AG10803 (cell line): ENCODE measurements at regions not wholly inside any gene's neighbourhood (a gene's known extent, or its start where the extent isn't known, plus 50 kb on each side); places are given as distances from the start of the nearest gene placed in this dataset.
"Not testable (repeated sequence)": the region's sequence is repeated elsewhere in the genome, so short reads cannot be mapped to it uniquely, and the experiment has no call there.

Experiments used
- DNase-seq: peaks from one replicate; pipeline ENCODE4 v3.0.0; 2010; ENCODE audit warnings: low read depth
- H3K4me3 ChIP-seq: 2 replicates; pipeline ENCODE4 v1.5.1; 2011; ENCODE audit warnings: mild to moderate bottlenecking, low read length, control low read depth
- CTCF ChIP-seq: conservative IDR thresholded peaks from 2 replicates; pipeline ENCODE4 v1.5.1; 2011; ENCODE audit warnings: mild to moderate bottlenecking, low read length, control low read depth, inconsistent platforms

GRCh38 chr6:27119761-27120160 is 127.7 kb upstream of the PRSS16 start:
- no peak for TF ChIP-seq CTCF
- no peak for DNase-seq
- H3K4me3 ChIP-seq = no peak overlapping the region

- no peak for DNase-seq
- no peak for TF ChIP-seq CTCF
- no peak overlapping the region for H3K4me3 ChIP-seq
These were observed 125.9 kb upstream of the PRSS16 start for GRCh38 chr6:27121640-27122039.

GRCh38 chr6:27124252-27124657 is 123.2 kb upstream of the PRSS16 start:
- no peak for DNase-seq
- no peak for TF ChIP-seq CTCF
- no peak overlapping the region for H3K4me3 ChIP-seq

- H3K4me3 ChIP-seq = peak overlapping the region; percentile 62; the same call in 1 of the 2 replicates
- no peak for DNase-seq
- TF ChIP-seq CTCF = no peak
These were observed 121.3 kb upstream of the PRSS16 start for GRCh38 chr6:27126046-27126814.

GRCh38 chr6:27126815-27127537 is 120.5 kb upstream of the PRSS16 start:
- peak; percentile 89 for DNase-seq
- TF ChIP-seq CTCF = peak; percentile 87
- peak overlapping the region; percentile 62 for H3K4me3 ChIP-seq

- not testable (repeated sequence) for DNase-seq, H3K4me3 ChIP-seq
These were observed 119.6 kb upstream of the PRSS16 start for GRCh38 chr6:27127874-27128273.

- no peak for TF ChIP-seq CTCF
- no peak overlapping the region for H3K4me3 ChIP-seq
- DNase-seq = no peak
These were observed 119.0 kb upstream of the PRSS16 start for GRCh38 chr6:27128311-27129094.
